ENCODE measurements at regions not wholly inside any gene's neighbourhood (a gene's known extent, or its start where the extent isn't known, plus 50 kb on each side); places are given as distances from the start of the nearest gene placed in this dataset.
"Not testable (repeated sequence)": the region's sequence is repeated elsewhere in the genome, so short reads cannot be mapped to it uniquely, and the experiment has no call there.

DNA sequence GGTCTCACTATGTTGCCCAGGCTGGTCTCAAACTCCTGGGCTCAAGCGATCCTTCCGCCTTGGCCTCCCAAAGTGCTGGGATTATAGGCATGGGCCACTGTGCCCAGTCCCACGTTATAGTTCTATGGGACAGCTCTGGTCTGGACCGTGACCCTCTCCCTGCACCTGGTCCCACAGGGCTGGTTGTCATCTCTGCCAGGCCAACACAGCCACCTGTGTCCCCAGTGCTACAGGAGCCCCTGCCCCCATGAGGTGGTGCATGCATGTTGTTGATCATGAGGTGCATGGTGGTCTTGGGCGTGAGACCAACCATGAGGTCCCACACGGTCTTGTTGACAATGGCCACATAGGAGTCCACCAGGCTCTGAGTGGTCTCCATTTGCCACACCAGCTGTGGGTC, 51.0 kb upstream of the UBE2Q2 start:
- H3K9me3 Mint-ChIP-seq (ENCODE audit: unreplicated experiment); BruUV-seq (replicated peaks); CTCF ChIA-PET; H3K4me3 Mint-ChIP-seq (ENCODE audit: unreplicated experiment); H3K36me3 Mint-ChIP-seq (ENCODE audit: insufficient read depth, unreplicated experiment); intact Hi-C loops (cut with micrococcal nuclease; ENCODE audit: unreplicated experiment); H3K27me3 ChIP-seq (replicated peaks; ENCODE audit: control insufficient read depth, insufficient read depth, low read length); H3K4me1 Mint-ChIP-seq (ENCODE audit: low read depth, unreplicated experiment); H3K9me3 ChIP-seq; H3K4me3 ChIP-seq (ENCODE audit: low read depth, low read length); POLR2A ChIA-PET; H3K27me3 Mint-ChIP-seq (ENCODE audit: insufficient read depth, unreplicated experiment); H3K4me1 ChIP-seq; DNase-seq; H3K27ac Mint-ChIP-seq (ENCODE audit: unreplicated experiment); H3K36me3 ChIP-seq (ENCODE audit: control insufficient read depth, insufficient read depth, low read length): not testable (repeated sequence)

DNA sequence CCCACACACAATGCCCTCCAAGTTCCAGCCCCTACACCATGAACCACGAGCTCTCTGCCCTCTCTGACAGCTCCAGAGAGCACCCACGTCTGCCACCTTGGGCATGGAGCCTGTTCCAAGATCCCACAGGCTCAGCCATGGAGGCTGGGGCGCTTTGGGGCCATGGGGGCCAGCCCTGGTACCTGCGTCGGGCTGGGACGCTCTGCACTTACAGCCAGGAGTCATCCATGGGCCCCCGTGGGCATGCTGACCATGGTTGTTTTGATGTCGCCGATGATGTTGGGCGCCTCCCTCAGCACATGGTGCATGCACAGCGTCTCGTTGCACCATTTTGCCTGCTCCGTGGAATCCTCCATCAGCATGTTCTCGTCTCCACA, 51.9 kb upstream of the UBE2Q2 start:
- H3K27ac Mint-ChIP-seq (ENCODE audit: unreplicated experiment) = no peak overlapping the region
- no peaks in the 10 kb centered on the region for H3K36me3 Mint-ChIP-seq (ENCODE audit: insufficient read depth, unreplicated experiment)
- TF ChIP-seq, protein P1, sequence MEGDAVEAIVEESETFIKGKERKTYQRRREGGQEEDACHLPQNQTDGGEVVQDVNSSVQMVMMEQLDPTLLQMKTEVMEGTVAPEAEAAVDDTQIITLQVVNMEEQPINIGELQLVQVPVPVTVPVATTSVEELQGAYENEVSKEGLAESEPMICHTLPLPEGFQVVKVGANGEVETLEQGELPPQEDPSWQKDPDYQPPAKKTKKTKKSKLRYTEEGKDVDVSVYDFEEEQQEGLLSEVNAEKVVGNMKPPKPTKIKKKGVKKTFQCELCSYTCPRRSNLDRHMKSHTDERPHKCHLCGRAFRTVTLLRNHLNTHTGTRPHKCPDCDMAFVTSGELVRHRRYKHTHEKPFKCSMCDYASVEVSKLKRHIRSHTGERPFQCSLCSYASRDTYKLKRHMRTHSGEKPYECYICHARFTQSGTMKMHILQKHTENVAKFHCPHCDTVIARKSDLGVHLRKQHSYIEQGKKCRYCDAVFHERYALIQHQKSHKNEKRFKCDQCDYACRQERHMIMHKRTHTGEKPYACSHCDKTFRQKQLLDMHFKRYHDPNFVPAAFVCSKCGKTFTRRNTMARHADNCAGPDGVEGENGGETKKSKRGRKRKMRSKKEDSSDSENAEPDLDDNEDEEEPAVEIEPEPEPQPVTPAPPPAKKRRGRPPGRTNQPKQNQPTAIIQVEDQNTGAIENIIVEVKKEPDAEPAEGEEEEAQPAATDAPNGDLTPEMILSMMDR (IDR thresholded peaks at IDR 0.05; ENCODE audit: insufficient read depth in 1 of 2, low read depth in 1 of 2, low read length in 1 of 2, severe bottlenecking in 1 of 2, unreplicated experiment in 1 of 2) = no peak
- H3K4me3 Mint-ChIP-seq (ENCODE audit: unreplicated experiment) = no peak overlapping the region
- BruUV-seq (replicated peaks) = no TSS peak
- no peak for DNase-seq
- H3K27me3 Mint-ChIP-seq (ENCODE audit: insufficient read depth, unreplicated experiment) = no peaks in the 10 kb centered on the region
- Histone ChIP-seq H3K4me3 (ENCODE audit: low read depth, low read length) (no peak overlapping the region), H3K27me3 (replicated peaks; ENCODE audit: control insufficient read depth, insufficient read depth, low read length) (no peaks in the 10 kb centered on the region), H3K4me1 (no peaks in the 10 kb centered on the region), H3K36me3 (ENCODE audit: control insufficient read depth, insufficient read depth, low read length) (no peaks in the 10 kb centered on the region), H3K9me3 (no peaks in the 10 kb centered on the region)
- ChIA-PET POLR2A (no interaction called here), CTCF (no interaction called here)
- intact Hi-C loops (cut with micrococcal nuclease; ENCODE audit: unreplicated experiment) = no loop called here
- H3K4me1 Mint-ChIP-seq (ENCODE audit: low read depth, unreplicated experiment) = no peaks in the 10 kb centered on the region
- H3K9me3 Mint-ChIP-seq (ENCODE audit: unreplicated experiment) = no peaks in the 10 kb centered on the region

DNA sequence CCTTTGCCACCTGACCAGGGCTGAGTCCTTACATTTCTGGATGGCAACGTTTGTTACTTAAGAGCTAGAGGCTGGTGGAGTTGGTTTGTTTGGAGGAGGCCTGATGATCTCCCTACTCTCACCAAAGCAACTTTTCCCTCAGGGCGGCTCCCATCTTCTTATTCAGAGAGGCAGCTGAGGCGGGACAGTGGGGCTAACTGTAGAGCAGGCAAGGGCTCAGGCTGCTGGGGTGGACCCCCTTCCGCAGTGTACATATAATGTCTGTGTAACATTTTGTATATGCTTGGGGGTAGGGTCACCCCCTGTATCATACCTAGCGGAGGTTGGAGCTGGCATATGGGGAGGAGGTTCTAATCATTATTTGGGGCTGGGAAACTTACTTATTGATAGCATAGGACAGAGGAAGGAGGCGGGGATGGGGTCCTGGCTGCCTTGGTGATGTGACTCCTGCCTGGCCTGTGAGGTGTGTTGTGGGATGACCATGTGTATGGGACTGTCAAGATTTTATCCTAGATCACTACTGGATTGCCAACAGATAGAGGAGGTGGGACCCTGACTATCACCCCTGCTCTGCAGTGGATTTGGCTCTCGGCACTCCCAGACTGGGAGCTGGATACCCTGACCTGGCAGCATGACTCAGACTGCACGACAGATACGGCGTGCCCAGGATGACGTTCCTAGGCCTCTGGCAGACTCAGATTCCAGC, 52.5 kb upstream of the UBE2Q2 start:
- no peak overlapping the region for H3K27ac Mint-ChIP-seq (ENCODE audit: unreplicated experiment)
- peaks cover 5% of the 10 kb centered on the region for H3K27me3 Mint-ChIP-seq (ENCODE audit: insufficient read depth, unreplicated experiment)
- no peaks in the 10 kb centered on the region for H3K9me3 Mint-ChIP-seq (ENCODE audit: unreplicated experiment)
- no peaks in the 10 kb centered on the region for H3K4me1 ChIP-seq
- H3K27me3 ChIP-seq (replicated peaks; ENCODE audit: control insufficient read depth, insufficient read depth, low read length) = no peaks in the 10 kb centered on the region
- H3K36me3 ChIP-seq (ENCODE audit: control insufficient read depth, insufficient read depth, low read length) = no peaks in the 10 kb centered on the region
- TF ChIP-seq, protein P1 (IDR thresholded peaks at IDR 0.05; ENCODE audit: insufficient read depth in 1 of 2, low read depth in 1 of 2, low read length in 1 of 2, severe bottlenecking in 1 of 2, unreplicated experiment in 1 of 2) = no peak
- H3K4me1 Mint-ChIP-seq (ENCODE audit: low read depth, unreplicated experiment) = no peaks in the 10 kb centered on the region
- H3K36me3 Mint-ChIP-seq (ENCODE audit: insufficient read depth, unreplicated experiment) = no peaks in the 10 kb centered on the region
- ChIA-PET CTCF (no interaction called here), POLR2A (no interaction called here)
- no peaks in the 10 kb centered on the region for H3K9me3 ChIP-seq
- no peak overlapping the region for H3K4me3 Mint-ChIP-seq (ENCODE audit: unreplicated experiment)
- H3K4me3 ChIP-seq (ENCODE audit: low read depth, low read length) = no peak overlapping the region
- BruUV-seq (replicated peaks) = no TSS peak
- DNase-seq = no peak
- intact Hi-C loops (cut with micrococcal nuclease; ENCODE audit: unreplicated experiment) = no loop called here

DNA sequence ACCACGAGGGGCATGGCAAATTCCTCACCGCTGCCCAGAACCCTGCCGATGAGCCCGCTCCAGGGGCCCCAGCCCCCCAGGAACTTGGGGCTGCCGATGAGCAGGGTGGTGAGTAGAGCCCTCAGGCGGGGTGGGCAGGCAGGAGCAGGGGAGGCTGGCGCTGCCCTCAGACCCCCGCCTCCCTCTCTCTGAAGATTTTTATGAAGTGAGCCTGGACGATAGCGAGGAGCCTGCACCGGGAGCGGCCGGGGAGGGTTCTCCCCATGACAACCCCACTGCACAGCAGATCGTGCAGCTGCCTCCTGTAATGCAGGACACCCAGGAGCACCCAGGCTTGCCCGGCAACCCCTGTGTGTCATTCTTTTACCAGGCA, 56.7 kb upstream of the UBE2Q2 start:
- no peaks in the 10 kb centered on the region for H3K4me1 Mint-ChIP-seq (ENCODE audit: low read depth, unreplicated experiment)
- Histone ChIP-seq H3K27me3 (replicated peaks; ENCODE audit: control insufficient read depth, insufficient read depth, low read length) (no peaks in the 10 kb centered on the region), H3K4me1 (no peaks in the 10 kb centered on the region), H3K4me3 (ENCODE audit: low read depth, low read length) (no peak overlapping the region), H3K36me3 (ENCODE audit: control insufficient read depth, insufficient read depth, low read length) (no peaks in the 10 kb centered on the region), H3K9me3 (no peaks in the 10 kb centered on the region)
- no TSS peak for BruUV-seq (replicated peaks)
- CTCF ChIA-PET = no interaction called here
- DNase-seq = no peak
- H3K4me3 Mint-ChIP-seq (ENCODE audit: unreplicated experiment) = no peak overlapping the region
- POLR2A ChIA-PET = no interaction called here
- TF ChIP-seq, protein P1 (IDR thresholded peaks at IDR 0.05; ENCODE audit: insufficient read depth in 1 of 2, low read depth in 1 of 2, low read length in 1 of 2, severe bottlenecking in 1 of 2, unreplicated experiment in 1 of 2) = no peak
- no peak overlapping the region for H3K27ac Mint-ChIP-seq (ENCODE audit: unreplicated experiment)
- no peaks in the 10 kb centered on the region for H3K36me3 Mint-ChIP-seq (ENCODE audit: insufficient read depth, unreplicated experiment)
- H3K27me3 Mint-ChIP-seq (ENCODE audit: insufficient read depth, unreplicated experiment) = peaks cover 5% of the 10 kb centered on the region
- H3K9me3 Mint-ChIP-seq (ENCODE audit: unreplicated experiment) = no peaks in the 10 kb centered on the region
- intact Hi-C loops (cut with micrococcal nuclease; ENCODE audit: unreplicated experiment) = no loop called here
